ENCODE measurements at regions not wholly inside any gene's neighbourhood (a gene's known extent, or its start where the extent isn't known, plus 50 kb on each side); places are given as distances from the start of the nearest gene placed in this dataset.

DNA sequence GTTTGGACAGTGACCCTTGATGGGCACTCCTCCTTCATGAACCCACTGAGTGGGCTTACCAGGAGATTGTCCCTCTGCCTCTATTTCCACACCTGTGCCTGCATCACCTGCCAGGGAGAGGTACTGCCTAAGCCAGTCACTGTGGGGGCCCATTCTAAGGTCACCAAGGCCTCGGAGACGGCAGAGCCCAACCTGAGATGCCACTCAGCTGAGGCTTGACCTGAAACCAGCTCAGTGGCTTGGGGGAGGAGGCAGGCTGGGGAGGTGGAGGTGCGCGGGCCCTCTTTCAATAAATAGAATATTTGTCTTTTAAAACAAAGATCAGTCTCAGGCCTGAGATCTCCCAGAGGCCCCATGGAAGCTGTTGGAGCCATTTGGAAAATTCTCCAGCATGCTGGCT is 84.5 kb downstream of the DHCR7 start:
- ATAC-seq (no peak), DNase-seq (no peak)
- Histone ChIP-seq H3K36me3 (no peaks in the 10 kb centered on the region), H3K4me3 (no peak overlapping the region), H3K4me1 (no peaks in the 10 kb centered on the region), H3K27me3 (peaks cover 0 to 11% (median 0%) of the 10 kb centered on the region in 9 donors), H3K27ac (no peak overlapping the region), H3K9me3 (peaks cover 0 to 4% (median 0%) of the 10 kb centered on the region in 12 donors)
- WGBS, 4 donors, result 84 to 94% (median 91%) methylated on average over 3 to 4 of the region's 4 CpGs
- intact Hi-C loops (cut with DNase I), result no loop called here
- TF ChIP-seq, protein P1, sequence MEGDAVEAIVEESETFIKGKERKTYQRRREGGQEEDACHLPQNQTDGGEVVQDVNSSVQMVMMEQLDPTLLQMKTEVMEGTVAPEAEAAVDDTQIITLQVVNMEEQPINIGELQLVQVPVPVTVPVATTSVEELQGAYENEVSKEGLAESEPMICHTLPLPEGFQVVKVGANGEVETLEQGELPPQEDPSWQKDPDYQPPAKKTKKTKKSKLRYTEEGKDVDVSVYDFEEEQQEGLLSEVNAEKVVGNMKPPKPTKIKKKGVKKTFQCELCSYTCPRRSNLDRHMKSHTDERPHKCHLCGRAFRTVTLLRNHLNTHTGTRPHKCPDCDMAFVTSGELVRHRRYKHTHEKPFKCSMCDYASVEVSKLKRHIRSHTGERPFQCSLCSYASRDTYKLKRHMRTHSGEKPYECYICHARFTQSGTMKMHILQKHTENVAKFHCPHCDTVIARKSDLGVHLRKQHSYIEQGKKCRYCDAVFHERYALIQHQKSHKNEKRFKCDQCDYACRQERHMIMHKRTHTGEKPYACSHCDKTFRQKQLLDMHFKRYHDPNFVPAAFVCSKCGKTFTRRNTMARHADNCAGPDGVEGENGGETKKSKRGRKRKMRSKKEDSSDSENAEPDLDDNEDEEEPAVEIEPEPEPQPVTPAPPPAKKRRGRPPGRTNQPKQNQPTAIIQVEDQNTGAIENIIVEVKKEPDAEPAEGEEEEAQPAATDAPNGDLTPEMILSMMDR (IDR thresholded peaks at IDR 0.05), result no peak
- no peak for TF ChIP-seq POLR2A (IDR thresholded peaks at IDR 0.05)

DNA sequence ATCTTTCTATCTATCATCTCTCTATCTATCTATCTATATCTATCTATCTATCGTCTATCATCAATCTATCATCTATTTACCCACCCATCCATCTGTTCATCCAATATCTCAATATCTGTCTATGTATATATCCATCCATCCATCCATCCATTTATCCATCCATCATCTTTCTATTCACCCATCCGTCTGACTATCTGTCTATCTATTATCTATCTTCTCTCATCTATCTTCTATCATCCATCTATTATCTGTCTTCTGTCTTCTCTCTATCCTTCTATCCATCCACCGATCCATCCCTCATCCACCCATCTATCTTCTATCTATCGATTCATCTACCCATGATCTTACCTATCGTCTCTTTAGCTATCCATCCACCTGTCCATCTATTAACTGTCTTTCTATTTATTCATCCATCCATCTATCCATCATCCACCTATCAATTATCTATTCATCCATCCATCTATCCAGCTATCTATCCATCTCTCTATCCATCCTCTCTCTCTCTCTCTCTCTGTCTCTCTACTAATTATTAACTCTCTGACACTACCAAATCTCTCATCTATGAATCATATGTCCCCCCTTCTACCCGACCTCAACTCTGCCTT is 89.1 kb downstream of the DHCR7 start:
- H3K4me1 ChIP-seq, result no peaks in the 10 kb centered on the region
- 78 to 86% (median 82%) methylated on average over 6 of the region's 6 CpGs for WGBS, 4 donors
- no peak for ATAC-seq
- peaks cover 0 to 7% (median 0%) of the 10 kb centered on the region in 9 donors for H3K27me3 ChIP-seq
- intact Hi-C loops (cut with DNase I), result no loop called here
- H3K36me3 ChIP-seq, result no peaks in the 10 kb centered on the region
- no peak overlapping the region for H3K27ac ChIP-seq
- DNase-seq, result no peak
- H3K4me3 ChIP-seq, result no peak overlapping the region
- TF ChIP-seq, protein P1 (IDR thresholded peaks at IDR 0.05), result no peak
- no peak for TF ChIP-seq POLR2A (IDR thresholded peaks at IDR 0.05)
- peaks cover 0 to 4% (median 0%) of the 10 kb centered on the region in 12 donors for H3K9me3 ChIP-seq

DNA sequence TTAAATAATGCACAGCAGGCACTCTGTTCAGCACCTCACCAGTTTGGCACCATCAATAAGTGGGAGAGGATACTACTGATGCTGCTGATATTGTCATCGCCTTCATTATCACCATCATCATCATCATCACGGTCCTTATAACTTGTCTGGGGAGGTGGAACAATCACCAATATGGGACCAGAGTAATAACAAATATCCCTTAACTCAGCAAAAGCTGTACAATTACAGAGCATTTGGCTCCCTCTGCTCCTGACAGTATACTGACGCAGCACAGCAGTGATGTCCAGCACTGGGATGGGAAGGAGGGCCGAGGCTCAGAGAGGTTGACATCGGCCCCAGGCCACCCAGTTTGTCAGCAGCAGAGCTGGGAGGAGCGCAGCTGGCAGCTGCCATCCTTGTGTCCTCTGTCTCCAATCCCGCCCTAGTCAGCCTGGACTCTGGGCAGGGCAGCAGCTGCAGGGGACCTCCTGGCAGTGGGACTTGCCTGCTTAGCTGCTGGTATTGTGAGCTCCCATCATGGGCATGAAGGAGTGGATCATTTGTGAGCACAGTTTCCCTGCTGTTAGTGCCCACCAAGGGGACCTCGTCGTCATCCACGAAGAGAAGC is 90.0 kb downstream of the DHCR7 start:
- H3K36me3 ChIP-seq, result no peaks in the 10 kb centered on the region
- intact Hi-C loops (cut with DNase I), result no loop called here
- TF ChIP-seq, protein P1 (IDR thresholded peaks at IDR 0.05), result no peak
- no peak for TF ChIP-seq POLR2A (IDR thresholded peaks at IDR 0.05)
- no peaks in the 10 kb centered on the region for H3K4me1 ChIP-seq
- peaks cover 0 to 7% (median 0%) of the 10 kb centered on the region in 9 donors for H3K27me3 ChIP-seq
- WGBS, 4 donors, result 79 to 90% (median 82%) methylated on average over 10 of the region's 10 CpGs
- ATAC-seq, result no peak
- H3K9me3 ChIP-seq, result peaks cover 0 to 3% (median 0%) of the 10 kb centered on the region in 12 donors
- no peak overlapping the region for H3K27ac ChIP-seq
- no peak overlapping the region for H3K4me3 ChIP-seq
- no peak for DNase-seq

DNA sequence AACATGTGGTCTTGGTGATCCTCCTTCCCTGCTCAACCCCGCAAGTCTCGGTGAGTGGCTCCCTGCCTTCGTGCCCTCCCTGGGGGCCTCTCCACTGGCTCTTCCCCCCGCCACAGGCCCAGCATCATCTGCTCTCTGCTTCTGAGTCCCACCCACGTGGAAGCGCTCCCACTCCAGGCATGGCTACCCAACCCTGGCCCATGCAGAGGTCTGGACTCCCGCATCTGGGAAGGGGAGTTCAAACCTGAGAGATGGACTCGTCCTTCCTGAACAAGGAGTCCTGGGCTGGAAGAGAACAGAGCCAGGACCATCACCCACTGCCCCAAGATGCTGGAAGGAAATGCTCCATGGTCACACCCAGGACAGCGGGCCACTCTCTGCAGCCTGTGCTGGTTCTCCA is 90.8 kb downstream of the DHCR7 start:
- Histone ChIP-seq H3K4me3 (no peak overlapping the region), H3K36me3 (no peaks in the 10 kb centered on the region), H3K9me3 (peaks cover 0 to 3% (median 0%) of the 10 kb centered on the region in 12 donors), H3K27ac (no peak overlapping the region), H3K4me1 (no peaks in the 10 kb centered on the region), H3K27me3 (peaks cover 0 to 13% (median 0%) of the 10 kb centered on the region in 9 donors)
- WGBS, 4 donors, result 73 to 80% (median 77%) methylated on average over 5 to 9 of the region's 9 CpGs
- TF ChIP-seq POLR2A (IDR thresholded peaks at IDR 0.05), result no peak
- TF ChIP-seq, protein P1 (IDR thresholded peaks at IDR 0.05), result no peak
- ATAC-seq (no peak), DNase-seq (no peak)
- intact Hi-C loops (cut with DNase I), result no loop called here
